ENCODE measurements at regions not wholly inside any gene's neighbourhood (a gene's known extent, or its start where the extent isn't known, plus 50 kb on each side); places are given as distances from the start of the nearest gene placed in this dataset.

DNA sequence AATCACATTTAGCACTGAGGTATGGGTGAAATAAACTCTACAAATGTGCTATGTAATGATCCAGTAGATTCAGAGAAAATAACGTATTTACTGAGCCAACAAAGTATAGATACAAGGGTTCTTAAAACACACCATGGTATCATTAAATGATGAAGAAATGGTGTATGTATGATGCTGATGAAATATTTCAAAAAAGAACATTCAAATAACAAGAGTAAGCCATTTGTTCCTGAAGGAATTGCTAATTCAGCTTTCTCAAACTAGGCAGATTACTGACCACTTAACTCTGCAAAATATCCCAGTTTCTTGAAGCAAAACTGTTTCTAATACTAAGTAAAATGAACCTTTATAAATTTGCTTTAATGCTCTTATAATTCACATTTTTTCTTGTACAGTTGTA, 97.6 kb upstream of the IFNE start:
- in situ Hi-C loops (cut with MboI; ENCODE audit: low sequenced_read_pairs, unreplicated experiment), result no loop called here
- DNase-seq (ENCODE audit: low spot score), result no peak
- TF ChIP-seq CTCF (IDR thresholded peaks at IDR 0.05; ENCODE audit: borderline replicate concordance, control extremely low read depth, extremely low read depth, insufficient read depth, missing control alignments), result no peak

DNA sequence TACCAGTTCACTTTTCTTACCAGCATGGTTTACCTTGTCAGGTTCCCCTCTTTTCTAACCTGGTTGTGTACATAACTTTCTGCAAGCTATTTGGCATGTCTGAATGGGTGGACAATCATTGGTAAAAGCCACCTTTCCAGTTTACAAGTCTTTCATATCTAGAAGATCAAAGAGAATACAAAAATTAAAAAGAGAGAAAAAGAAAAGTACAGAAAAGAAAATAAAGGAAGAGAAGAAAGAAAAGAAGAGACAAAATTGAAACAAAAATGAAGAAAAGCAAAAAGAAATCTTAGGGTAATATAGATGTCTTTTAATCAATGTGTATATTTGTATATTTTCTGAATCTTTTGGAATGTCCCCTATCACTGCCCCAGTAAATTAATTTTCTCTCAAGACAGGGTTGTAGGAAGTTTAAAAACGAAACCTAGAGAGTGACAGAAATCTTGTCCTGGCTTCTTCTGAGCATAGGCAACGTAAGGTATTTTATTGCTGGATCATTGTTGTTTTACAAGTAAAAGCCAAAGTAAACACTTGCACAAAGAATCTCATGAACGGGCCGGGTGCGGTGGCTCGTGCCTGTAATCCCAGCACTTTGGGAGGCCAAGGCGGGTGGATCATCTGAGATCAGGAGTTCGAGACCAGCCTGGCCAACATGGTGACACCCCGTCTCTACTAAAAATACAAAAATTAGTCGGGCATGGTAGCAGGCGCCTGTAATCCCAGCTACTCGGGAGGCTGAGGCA, 98.7 kb upstream of the IFNE start:
- in situ Hi-C loops (cut with MboI; ENCODE audit: low sequenced_read_pairs, unreplicated experiment), result no loop called here
- DNase-seq (ENCODE audit: low spot score), result no peak
- TF ChIP-seq CTCF (IDR thresholded peaks at IDR 0.05; ENCODE audit: borderline replicate concordance, control extremely low read depth, extremely low read depth, insufficient read depth, missing control alignments), result no peak

- no peak for TF ChIP-seq CTCF (IDR thresholded peaks at IDR 0.05; ENCODE audit: borderline replicate concordance, control extremely low read depth, extremely low read depth, insufficient read depth, missing control alignments)
- in situ Hi-C loops (cut with MboI; ENCODE audit: low sequenced_read_pairs, unreplicated experiment), result no loop called here
- no peak for DNase-seq (ENCODE audit: low spot score)
Measured at GRCh38 chr9:21583628-21584377, 101.7 kb upstream of the IFNE start.

GRCh38 chr9:21584890-21585289, 102.8 kb upstream of the IFNE start:
- TF ChIP-seq CTCF (IDR thresholded peaks at IDR 0.05; ENCODE audit: borderline replicate concordance, control extremely low read depth, extremely low read depth, insufficient read depth, missing control alignments), result no peak
- DNase-seq (ENCODE audit: low spot score), result no peak
- in situ Hi-C loops (cut with MboI; ENCODE audit: low sequenced_read_pairs, unreplicated experiment), result no loop called here

DNA sequence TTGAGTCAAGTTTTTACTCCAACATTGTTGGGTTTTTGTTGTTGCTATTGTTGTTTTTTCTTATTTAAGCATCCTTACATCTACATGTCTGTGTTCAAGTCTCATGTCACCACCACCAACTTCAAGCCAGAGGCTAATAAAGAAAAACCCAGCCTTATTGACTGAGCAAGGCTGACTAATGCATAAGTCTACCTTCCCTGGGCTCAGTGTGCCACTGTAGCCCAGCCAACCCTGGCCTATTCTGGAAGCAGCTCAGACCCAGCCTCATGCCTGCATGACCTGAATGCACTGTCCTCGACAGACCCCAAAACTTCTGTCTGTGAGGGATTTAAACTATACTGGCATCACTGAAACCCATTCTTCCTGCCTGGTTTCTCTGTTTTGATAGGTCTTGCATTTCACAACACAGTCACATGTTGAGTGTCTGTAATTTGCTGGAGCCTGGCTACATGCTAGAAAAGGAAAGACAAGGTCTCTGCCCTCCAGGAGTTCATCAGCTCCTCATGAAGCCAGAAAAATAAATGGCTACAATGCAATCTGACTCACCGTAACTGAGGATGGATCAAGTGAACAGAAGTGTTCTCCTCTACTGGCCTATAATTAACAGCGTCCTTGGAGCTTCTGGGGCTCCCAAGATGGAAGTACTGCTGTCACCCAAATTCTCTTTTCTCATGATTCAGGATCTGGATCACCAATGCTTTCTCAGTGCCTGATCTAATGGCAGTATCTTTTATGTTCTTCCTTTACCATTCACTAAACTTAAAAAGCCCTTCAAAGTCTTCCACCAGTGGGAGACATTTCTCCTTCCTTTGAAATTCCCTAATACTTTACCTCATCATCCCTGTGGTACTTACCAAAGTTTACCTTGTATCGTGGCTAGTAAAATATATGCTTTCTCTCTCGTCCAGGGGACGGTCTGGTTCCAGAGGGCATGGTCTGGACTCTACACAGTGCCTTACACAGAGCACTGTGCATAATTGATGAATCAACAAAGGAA, 103.9 kb upstream of the IFNE start:
- DNase-seq (ENCODE audit: low spot score), result no peak
- in situ Hi-C loops (cut with MboI; ENCODE audit: low sequenced_read_pairs, unreplicated experiment), result no loop called here
- no peak for TF ChIP-seq CTCF (IDR thresholded peaks at IDR 0.05; ENCODE audit: borderline replicate concordance, control extremely low read depth, extremely low read depth, insufficient read depth, missing control alignments)
